ENCODE measurements at regions not wholly inside any gene's neighbourhood (a gene's known extent, or its start where the extent isn't known, plus 50 kb on each side); places are given as distances from the start of the nearest gene placed in this dataset.
A peak's percentile ranks its signal among the peaks of the same experiment; 100 is the strongest.

DNA sequence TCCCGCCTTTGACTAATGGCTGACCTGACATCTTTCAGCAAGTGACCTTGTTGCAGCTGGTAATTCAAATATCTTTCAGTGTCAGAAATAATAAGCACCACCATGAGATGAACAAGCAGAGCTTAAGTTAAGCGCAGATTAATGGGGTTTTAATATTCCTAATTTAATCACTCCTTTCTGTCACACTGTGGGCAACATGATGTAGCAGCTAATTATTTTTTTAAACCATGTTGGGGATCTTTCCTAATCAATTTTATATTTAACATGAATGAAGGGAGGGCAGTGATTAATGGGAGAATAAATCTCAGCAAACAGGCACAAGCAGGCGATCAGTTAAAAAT, 353.6 kb upstream of the TNRC6C start:
- Histone ChIP-seq H3K9me3 (ENCODE audit: control insufficient read depth, low read length) (no peaks in the 10 kb centered on the region), H3K9ac (ENCODE audit: low read length) (no peak overlapping the region), H3K36me3 (ENCODE audit: control insufficient read depth, insufficient read depth, low read length, severe bottlenecking) (no peaks in the 10 kb centered on the region), H3K4me1 (ENCODE audit: control insufficient read depth, insufficient read depth, low read length) (peaks cover 38% of the 10 kb centered on the region), H3K4me3 (ENCODE audit: low read length) (no peak overlapping the region), H3K27me3 (replicated peaks; ENCODE audit: control insufficient read depth, insufficient read depth, low read length) (peaks cover 11% of the 10 kb centered on the region)
- no peak for DNase-seq (ENCODE audit: low read depth)

- Histone ChIP-seq H3K36me3 (ENCODE audit: control insufficient read depth, insufficient read depth, low read length, severe bottlenecking) (no peaks in the 10 kb centered on the region), H3K9ac (ENCODE audit: low read length) (no peak overlapping the region), H3K9me3 (ENCODE audit: control insufficient read depth, low read length) (no peaks in the 10 kb centered on the region), H3K4me3 (ENCODE audit: low read length) (no peak overlapping the region), H3K27me3 (replicated peaks; ENCODE audit: control insufficient read depth, insufficient read depth, low read length) (peaks cover 11% of the 10 kb centered on the region), H3K4me1 (ENCODE audit: control insufficient read depth, insufficient read depth, low read length) (peaks cover 43% of the 10 kb centered on the region)
- no peak for DNase-seq (ENCODE audit: low read depth)
Observed at GRCh38 chr17:77606146-77606864, 352.2 kb upstream of the TNRC6C start.

DNA sequence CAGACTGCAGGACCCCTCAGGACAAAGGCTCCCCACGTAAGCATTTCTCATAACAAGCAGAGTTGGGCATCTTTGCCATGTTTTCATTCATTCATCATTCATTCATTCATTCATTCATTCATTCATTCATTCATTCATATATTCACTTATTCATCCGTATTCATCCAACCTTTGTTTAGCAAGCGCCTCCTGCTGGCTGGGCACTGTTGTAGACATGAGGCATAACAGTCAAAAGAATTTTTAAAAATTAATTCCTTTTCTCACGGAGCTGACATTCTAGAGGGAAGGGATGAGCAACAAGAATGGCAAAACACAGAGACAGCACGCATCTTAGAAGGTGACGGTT, 351.7 kb upstream of the TNRC6C start:
- no peak overlapping the region for H3K4me3 ChIP-seq (ENCODE audit: low read length)
- no peak overlapping the region for H3K9ac ChIP-seq (ENCODE audit: low read length)
- no peaks in the 10 kb centered on the region for H3K9me3 ChIP-seq (ENCODE audit: control insufficient read depth, low read length)
- no peaks in the 10 kb centered on the region for H3K36me3 ChIP-seq (ENCODE audit: control insufficient read depth, insufficient read depth, low read length, severe bottlenecking)
- no peak for DNase-seq (ENCODE audit: low read depth)
- H3K4me1 ChIP-seq (ENCODE audit: control insufficient read depth, insufficient read depth, low read length): peaks cover 41% of the 10 kb centered on the region
- peaks cover 11% of the 10 kb centered on the region for H3K27me3 ChIP-seq (replicated peaks; ENCODE audit: control insufficient read depth, insufficient read depth, low read length)

DNA sequence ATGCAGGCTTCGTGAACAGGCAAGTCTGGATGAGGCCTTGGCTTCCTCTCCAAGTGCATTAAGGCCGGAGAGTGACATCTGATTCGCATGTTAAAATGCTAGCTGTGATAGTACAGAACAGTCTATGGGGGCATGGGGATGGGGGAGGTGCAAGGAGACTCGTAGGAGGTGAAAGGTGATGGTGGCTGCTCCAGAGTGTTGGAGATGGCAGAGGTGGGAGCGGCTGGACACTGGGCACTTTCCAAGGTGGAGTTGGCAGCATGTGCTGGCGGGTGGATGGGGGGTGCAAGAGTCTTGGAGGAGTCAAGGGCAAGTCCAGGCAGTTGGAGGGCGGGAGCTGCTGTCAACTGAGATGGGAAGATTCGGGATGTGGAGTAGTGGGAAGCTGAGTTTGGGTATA, 350.9 kb upstream of the TNRC6C start:
- H3K36me3 ChIP-seq (ENCODE audit: control insufficient read depth, insufficient read depth, low read length, severe bottlenecking): no peaks in the 10 kb centered on the region
- no peaks in the 10 kb centered on the region for H3K9me3 ChIP-seq (ENCODE audit: control insufficient read depth, low read length)
- DNase-seq (ENCODE audit: low read depth): no peak
- H3K4me3 ChIP-seq (ENCODE audit: low read length): no peak overlapping the region
- H3K27me3 ChIP-seq (replicated peaks; ENCODE audit: control insufficient read depth, insufficient read depth, low read length): peaks cover 11% of the 10 kb centered on the region
- peaks cover 34% of the 10 kb centered on the region for H3K4me1 ChIP-seq (ENCODE audit: control insufficient read depth, insufficient read depth, low read length)
- H3K9ac ChIP-seq (ENCODE audit: low read length): no peak overlapping the region

DNA sequence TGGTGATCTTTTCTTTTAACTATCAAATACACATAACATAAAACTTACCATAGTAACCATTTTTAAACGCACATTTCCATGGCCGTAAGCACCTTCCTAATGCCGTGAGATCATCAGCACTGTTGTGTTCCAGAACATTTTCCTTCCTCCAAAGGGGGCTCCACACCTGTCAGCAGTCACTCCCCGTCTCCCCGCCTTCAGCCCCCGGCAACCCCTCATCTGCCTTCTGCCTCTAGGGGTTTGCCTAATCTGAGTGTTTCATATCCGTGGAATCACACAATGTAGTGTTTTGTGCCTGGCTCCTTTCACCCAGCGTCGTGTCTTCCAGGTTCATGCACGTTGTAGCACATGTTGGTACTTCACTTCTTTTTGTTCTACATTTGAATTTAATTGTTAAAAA, 350.1 kb upstream of the TNRC6C start:
- Histone ChIP-seq H3K9me3 (ENCODE audit: control insufficient read depth, low read length) (no peaks in the 10 kb centered on the region), H3K9ac (ENCODE audit: low read length) (no peak overlapping the region), H3K4me1 (ENCODE audit: control insufficient read depth, insufficient read depth, low read length) (peaks cover 34% of the 10 kb centered on the region), H3K4me3 (ENCODE audit: low read length) (no peak overlapping the region), H3K36me3 (ENCODE audit: control insufficient read depth, insufficient read depth, low read length, severe bottlenecking) (no peaks in the 10 kb centered on the region), H3K27me3 (replicated peaks; ENCODE audit: control insufficient read depth, insufficient read depth, low read length) (peaks cover 11% of the 10 kb centered on the region)
- no peak for DNase-seq (ENCODE audit: low read depth)

DNA sequence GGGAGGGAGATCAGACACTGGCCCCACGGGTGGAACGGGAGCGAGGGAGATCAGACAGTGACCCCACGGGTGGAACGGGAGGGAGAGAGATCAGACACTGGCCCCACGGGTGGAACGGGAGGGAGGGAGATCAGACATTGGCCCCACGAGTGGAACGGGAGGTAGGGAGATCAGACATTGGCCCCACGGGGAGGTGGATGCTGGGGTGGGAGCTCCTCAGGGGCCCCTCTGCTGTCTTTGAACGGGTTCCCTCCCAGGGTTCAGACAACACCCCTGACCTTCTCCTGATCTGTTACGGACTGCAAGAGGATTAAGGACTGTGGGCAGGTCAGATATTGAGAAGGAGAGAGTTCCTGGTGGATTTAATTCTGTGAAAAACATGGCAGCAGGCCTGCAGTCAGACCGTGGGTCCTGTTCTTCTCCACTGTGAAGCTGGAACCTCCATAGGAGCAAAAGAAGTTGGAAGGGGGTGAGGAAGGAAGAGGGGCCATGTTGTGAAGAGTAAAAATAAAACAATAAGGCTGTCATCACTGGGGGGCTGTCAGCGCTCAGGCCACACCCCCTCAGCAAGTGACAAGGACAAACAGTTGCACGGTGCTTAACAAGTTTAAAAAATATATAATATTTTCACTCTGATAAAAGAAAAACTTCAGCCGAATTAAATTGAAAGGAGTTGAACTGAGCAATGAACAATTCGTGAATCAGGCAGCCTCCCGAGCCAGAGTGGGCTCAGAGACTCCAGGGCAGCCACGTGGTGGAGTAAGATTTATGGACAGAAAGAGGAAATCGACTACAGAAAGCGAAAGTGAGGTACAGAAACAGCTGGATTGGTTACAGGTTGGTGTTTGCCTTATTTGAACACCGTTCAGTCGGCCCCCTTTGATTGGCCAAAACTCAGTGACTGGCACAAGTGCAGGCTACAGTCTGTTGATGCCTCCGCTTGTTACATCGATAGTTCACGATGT, 348.7 kb upstream of the TNRC6C start:
- H3K36me3 ChIP-seq (ENCODE audit: control insufficient read depth, insufficient read depth, low read length, severe bottlenecking): no peaks in the 10 kb centered on the region
- no peaks in the 10 kb centered on the region for H3K9me3 ChIP-seq (ENCODE audit: control insufficient read depth, low read length)
- peaks cover 33% of the 10 kb centered on the region for H3K4me1 ChIP-seq (ENCODE audit: control insufficient read depth, insufficient read depth, low read length)
- no peak for DNase-seq (ENCODE audit: low read depth)
- peak overlapping the region; percentile 53 for H3K9ac ChIP-seq (ENCODE audit: low read length)
- H3K27me3 ChIP-seq (replicated peaks; ENCODE audit: control insufficient read depth, insufficient read depth, low read length): peaks cover 11% of the 10 kb centered on the region
- H3K4me3 ChIP-seq (ENCODE audit: low read length): no peak overlapping the region

DNA sequence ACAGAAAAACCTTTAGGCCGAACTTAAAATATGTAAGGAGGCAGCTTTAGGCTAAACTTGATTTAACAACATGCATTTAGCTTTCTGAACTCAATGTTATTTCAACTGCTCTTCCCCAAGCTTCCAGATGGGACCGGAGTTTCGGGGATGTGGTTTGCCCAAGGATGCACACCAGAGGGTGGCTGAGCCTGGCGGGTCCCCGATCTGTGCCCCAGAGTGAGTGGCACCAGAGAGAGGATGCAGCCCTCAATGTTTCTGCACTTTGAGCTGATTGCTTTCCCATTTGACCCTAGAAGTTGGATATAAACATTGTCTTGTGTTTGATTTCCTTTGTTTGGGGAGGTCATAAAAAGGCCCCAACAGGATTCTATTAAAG, 348.0 kb upstream of the TNRC6C start:
- Histone ChIP-seq H3K36me3 (ENCODE audit: control insufficient read depth, insufficient read depth, low read length, severe bottlenecking) (no peaks in the 10 kb centered on the region), H3K9me3 (ENCODE audit: control insufficient read depth, low read length) (no peaks in the 10 kb centered on the region), H3K4me1 (ENCODE audit: control insufficient read depth, insufficient read depth, low read length) (peaks cover 37% of the 10 kb centered on the region), H3K4me3 (ENCODE audit: low read length) (peak overlapping the region; percentile 2), H3K9ac (ENCODE audit: low read length) (peak overlapping the region; percentile 53), H3K27me3 (replicated peaks; ENCODE audit: control insufficient read depth, insufficient read depth, low read length) (peaks cover 11% of the 10 kb centered on the region)
- DNase-seq (ENCODE audit: low read depth): peak; percentile 10

DNA sequence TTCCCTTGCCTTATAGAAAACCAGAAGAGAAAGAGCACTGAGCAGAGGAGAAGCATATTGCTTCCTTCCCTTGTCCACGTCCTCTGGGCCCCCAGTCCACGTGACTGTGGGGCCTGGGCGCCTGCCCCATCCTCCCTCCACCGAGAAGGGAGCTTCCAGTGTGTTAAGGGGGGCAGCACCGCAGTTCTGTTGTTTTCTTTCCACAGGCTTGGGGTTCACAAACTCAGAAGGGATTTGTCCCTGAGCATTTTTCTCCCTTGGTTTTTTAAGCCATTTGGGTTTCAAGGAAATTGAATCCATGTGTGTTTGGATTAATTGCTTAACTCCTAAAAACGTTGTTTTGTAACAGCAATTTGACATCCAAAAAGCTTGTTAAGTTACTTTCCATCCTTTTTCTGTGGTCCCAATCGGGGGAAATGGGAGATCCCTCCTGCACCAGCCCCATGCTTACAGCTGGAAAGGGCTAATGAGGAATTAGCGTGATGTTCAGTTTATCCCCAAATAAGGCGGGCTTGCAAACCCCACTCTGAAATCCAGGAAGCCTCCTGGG, 347.5 kb upstream of the TNRC6C start:
- peaks cover 11% of the 10 kb centered on the region for H3K27me3 ChIP-seq (replicated peaks; ENCODE audit: control insufficient read depth, insufficient read depth, low read length)
- H3K9ac ChIP-seq (ENCODE audit: low read length): peak overlapping the region; percentile 53
- H3K36me3 ChIP-seq (ENCODE audit: control insufficient read depth, insufficient read depth, low read length, severe bottlenecking): no peaks in the 10 kb centered on the region
- DNase-seq (ENCODE audit: low read depth): peak; percentile 84
- H3K4me3 ChIP-seq (ENCODE audit: low read length): no peak overlapping the region
- peaks cover 42% of the 10 kb centered on the region for H3K4me1 ChIP-seq (ENCODE audit: control insufficient read depth, insufficient read depth, low read length)
- H3K9me3 ChIP-seq (ENCODE audit: control insufficient read depth, low read length): no peaks in the 10 kb centered on the region

GRCh38 chr17:77611791-77612502, 346.6 kb upstream of the TNRC6C start:
- H3K27me3 ChIP-seq (replicated peaks; ENCODE audit: control insufficient read depth, insufficient read depth, low read length): peaks cover 11% of the 10 kb centered on the region
- H3K4me1 ChIP-seq (ENCODE audit: control insufficient read depth, insufficient read depth, low read length): peaks cover 47% of the 10 kb centered on the region
- no peaks in the 10 kb centered on the region for H3K9me3 ChIP-seq (ENCODE audit: control insufficient read depth, low read length)
- no peaks in the 10 kb centered on the region for H3K36me3 ChIP-seq (ENCODE audit: control insufficient read depth, insufficient read depth, low read length, severe bottlenecking)
- H3K4me3 ChIP-seq (ENCODE audit: low read length): no peak overlapping the region
- no peak overlapping the region for H3K9ac ChIP-seq (ENCODE audit: low read length)
- DNase-seq (ENCODE audit: low read depth): no peak

DNA sequence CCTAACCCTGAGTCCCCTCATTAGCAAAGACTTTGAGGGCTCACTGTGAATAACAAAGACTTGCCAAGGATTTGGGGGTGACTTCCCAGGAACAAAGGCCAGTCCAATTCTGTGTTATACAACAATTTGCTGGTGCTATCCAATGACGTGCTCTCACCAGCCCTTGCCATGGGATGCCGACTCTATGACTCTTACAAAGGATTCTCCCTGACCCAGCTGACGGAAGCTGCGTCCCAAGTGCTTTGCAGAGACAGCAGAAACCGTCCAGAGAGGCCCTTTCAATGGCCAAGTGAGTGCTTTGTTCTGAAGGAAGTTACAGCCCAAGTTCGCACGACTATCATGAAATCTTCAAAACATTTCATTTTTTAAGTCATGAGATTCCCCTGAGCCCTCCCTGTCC, 345.3 kb upstream of the TNRC6C start:
- DNase-seq (ENCODE audit: low read depth): no peak
- H3K9ac ChIP-seq (ENCODE audit: low read length): no peak overlapping the region

DNA sequence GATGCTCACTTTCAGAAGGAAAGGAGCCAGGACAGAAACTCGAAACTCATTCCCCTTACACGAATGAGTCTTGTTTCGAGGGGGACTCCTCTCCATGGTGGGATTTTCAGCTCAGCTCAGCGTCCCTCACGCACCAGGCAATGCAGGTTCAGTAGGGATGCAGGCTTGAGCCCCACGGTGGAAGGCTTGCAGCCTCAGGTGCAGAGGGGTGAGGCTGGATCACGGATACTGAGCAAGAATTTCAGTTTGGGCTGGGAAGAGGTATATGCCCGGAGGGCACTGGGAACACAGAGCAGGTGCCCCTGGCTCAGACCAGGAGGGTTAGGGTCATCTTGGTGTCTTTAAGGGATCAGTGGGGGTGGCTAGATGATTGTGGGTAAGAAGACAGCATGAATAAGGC, 344.9 kb upstream of the TNRC6C start:
- no peak for DNase-seq (ENCODE audit: low read depth)
- H3K9me3 ChIP-seq (ENCODE audit: control insufficient read depth, low read length): no peaks in the 10 kb centered on the region
- peaks cover 47% of the 10 kb centered on the region for H3K4me1 ChIP-seq (ENCODE audit: control insufficient read depth, insufficient read depth, low read length)
- no peaks in the 10 kb centered on the region for H3K36me3 ChIP-seq (ENCODE audit: control insufficient read depth, insufficient read depth, low read length, severe bottlenecking)
- peaks cover 7% of the 10 kb centered on the region for H3K27me3 ChIP-seq (replicated peaks; ENCODE audit: control insufficient read depth, insufficient read depth, low read length)
- H3K4me3 ChIP-seq (ENCODE audit: low read length): no peak overlapping the region
- H3K9ac ChIP-seq (ENCODE audit: low read length): no peak overlapping the region

More for the DNA sequence above, 345.3 kb upstream of the TNRC6C start:
- Histone ChIP-seq H3K36me3 (ENCODE audit: control insufficient read depth, insufficient read depth, low read length, severe bottlenecking) (no peaks in the 10 kb centered on the region), H3K9me3 (ENCODE audit: control insufficient read depth, low read length) (no peaks in the 10 kb centered on the region), H3K27me3 (replicated peaks; ENCODE audit: control insufficient read depth, insufficient read depth, low read length) (peaks cover 7% of the 10 kb centered on the region), H3K4me1 (ENCODE audit: control insufficient read depth, insufficient read depth, low read length) (peaks cover 47% of the 10 kb centered on the region), H3K4me3 (ENCODE audit: low read length) (no peak overlapping the region)

All from adipocyte (in vitro differentiated cells).